GM19035 (cell line): ENCODE measurements at regions not wholly inside any gene's neighbourhood (a gene's known extent, or its start where the extent isn't known, plus 50 kb on each side); places are given as distances from the start of the nearest gene placed in this dataset.
"Not testable (repeated sequence)": the region's sequence is repeated elsewhere in the genome, so short reads cannot be mapped to it uniquely, and the experiment has no call there.

Source experiments
- ATAC-seq: cut with Tn5 transposase; IDR thresholded peaks from one replicate; pipeline ENCODE4 v1.9.1; 2021; ENCODE audit not compliant: unreplicated experiment

DNA sequence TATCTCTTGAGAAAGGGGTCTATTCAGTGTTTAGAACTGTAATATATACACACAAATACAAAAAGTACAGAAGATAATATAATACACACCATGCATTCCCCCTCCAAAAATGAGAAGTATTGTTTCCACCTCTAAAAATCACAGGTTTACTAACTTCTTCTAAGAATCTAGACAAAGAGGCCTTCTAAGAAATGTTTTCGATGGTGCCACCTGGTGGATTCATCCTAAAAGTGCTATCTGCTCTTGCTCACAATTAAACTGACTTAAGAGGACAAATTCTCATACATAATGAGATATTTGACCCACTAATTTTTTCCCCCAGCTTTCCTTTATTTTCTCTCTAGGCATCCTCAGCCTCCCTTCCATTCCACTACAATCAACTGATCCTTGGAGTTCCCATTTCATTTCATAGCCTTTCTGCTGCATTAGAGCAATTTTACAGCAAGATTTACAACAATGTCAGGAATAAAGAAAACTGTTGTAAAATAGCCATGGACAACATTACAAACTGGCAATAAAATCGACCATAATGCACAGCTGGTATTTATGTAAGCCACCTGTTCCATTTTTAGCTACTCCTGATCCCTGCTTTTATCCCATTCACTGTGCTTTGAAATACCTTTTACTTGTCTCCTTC is 124.6 kb downstream of the ARRDC4 start:
- no peak for ATAC-seq

DNA sequence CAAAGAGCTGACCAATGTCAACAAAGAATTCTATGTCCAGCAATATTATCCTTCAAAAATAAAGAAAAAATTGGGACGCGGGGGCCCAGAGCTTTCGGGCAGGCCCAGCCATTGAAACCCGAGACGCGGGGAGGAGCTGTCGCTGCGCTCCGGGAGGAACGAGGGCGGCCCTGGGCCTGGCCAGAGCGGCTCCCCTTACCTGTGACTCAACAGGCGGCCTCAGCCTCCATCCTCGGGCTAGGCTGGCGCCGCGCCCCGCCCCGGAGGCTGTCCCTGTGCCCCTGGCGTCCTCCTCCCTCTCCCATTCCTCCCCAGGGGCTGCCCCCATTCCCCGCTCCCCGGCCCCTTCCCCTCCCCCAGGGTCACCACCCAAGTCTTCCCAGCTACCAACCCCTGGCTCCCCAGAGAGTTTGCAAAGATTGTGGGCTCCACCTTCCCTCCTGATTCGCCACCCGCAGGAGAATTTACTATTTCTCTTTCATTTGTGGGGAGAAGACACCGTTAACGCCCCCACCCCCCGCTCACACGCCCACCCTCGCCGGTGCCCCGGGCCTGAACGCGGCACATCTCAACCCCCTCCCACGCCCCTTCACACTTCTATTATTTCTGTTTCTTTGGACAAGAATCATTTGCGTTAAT is 127.9 kb downstream of the ARRDC4 start:
- ATAC-seq = not testable (repeated sequence)

DNA sequence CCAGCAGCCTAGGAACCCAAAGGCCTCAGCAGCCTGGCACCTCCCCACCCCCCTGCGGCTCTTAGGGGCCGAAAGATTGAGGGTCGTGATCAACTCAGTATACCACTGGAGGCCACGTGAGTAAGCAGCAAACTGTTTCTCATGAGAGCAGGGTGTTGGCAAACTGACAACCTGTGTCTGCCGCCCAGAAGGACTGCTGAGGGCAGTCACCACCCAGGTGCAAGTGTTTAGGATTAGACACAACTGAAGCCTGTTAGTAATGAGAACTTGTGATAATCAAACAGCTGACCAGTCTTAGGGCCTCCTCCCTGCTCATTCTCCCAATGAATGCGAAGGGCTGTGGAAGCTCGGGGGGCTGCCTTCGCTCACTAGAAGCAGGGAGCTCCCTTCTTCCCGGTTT is 128.8 kb downstream of the ARRDC4 start:
- not testable (repeated sequence) for ATAC-seq

DNA sequence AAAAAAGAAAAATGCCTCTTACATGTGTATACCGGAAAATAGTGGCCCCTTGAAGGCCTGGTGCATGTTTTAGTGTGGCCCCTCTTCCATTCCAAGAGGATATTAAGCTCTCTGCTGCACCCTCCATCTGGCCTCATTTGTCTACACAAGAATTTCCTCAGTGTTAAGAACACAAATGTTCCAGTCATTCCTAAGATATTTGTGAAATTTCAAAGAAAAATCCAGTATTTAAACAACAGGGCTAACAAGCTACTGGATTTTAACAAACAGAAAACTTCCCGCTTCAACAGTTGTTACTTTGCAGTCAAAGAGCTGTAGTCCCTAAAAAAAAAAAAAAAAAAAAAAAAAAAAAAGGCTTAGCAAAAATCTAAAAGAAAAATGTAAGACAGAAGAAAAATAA is 137.5 kb downstream of the ARRDC4 start:
- not testable (repeated sequence) for ATAC-seq

DNA sequence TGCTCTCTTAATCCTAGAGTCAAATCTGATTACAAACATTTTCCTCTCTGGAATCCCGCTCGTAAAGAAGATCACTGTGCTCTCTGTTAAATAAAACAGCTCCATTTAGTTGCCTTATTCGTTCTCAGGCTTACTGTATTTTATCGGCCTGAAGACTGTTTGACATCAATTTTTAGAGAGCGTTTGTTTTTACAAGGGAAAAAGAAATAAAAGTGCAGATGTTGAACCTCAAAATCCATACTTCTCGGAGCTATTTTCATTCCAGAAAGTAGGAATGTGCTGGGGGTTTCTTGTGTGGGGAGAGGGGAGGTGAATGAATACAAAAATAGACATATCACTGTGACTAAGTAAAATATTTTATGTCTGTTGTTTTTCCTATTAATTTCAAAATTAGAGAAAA is 140.1 kb downstream of the ARRDC4 start:
- ATAC-seq = not testable (repeated sequence)

DNA sequence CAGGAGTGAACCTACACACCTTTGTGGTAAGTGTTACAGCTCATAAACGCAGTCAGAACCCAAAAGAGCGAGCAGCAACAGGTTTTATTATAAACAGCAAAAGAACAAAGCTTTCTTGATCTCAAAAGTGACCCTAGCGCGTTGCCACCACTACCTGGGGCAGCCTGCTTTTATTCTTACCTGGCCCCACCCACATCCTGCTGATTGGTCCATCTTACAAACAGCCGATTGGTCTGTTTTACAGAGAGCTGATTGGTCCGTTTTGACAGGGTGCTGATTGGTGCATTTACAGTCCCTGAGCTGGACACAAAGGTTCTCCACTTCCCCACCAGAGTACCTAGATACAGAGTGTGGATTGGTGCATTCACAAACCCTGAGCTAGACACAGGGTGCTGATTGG is 143.1 kb downstream of the ARRDC4 start:
- no peak for ATAC-seq

DNA sequence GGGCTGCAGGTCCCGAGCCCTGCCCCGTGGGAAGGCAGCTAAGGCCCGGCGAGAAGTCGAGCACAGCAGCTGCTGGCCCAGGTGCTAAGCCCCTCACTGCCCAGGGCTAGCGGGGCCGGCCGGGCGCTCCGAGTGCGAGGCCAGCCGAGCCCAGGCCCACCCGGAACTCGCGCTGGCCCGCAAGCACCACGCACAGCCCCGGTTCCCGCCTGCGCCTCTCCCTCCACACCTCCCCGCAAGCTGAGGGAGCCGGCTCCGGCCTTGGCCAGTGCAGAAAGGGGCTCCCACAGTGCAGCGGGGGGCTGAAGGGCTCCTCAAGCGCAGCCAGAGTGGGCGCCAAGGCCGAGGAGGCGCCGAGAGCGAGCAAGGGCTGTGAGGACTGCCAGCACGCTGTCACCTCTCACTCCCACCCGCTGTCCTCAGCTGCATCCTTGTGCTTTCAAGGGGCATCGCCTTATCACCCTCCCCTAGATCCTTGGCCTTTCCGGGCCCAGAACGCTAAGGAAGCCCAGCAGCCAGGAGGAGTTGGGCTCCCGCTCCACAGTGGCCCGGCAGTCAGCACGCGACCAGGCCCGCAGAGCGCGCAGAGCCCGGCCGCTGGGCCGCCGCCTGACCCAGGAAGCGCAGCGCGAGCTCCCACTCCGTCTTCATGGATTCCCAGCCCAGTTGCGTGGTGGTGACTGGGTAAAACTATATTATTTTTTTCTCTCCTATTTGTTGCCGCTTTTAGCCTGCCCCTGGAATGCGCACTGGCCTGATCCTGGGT is 144.1 kb downstream of the ARRDC4 start:
- not testable (repeated sequence) for ATAC-seq

DNA sequence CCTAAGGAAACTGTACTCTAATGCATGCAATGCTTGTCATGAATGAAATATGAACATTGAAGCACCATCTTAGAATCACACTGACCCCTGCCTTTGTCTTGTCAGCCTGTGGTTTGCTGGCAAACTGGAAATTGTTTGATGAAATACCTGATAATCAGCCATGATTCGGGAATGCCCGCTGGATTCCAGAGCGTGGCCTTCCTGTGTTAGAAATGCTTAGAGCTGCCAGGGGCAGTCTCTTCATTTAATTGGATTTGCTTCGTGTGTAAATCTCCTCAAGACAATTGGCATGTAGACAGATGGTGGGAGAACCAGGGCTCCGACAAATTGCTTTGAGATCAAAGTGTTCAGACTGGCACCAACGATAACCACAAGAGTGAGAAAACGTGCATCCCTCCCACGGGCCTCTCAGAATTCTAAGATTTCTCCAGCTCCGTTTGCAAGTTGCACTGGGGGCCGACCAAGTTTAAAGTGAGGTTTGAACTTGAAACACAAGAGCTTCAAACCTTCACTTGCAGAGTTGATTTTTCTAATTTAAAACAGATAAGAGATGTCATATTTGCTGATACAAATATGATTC is 146.2 kb downstream of the ARRDC4 start:
- ATAC-seq = not testable (repeated sequence)

DNA sequence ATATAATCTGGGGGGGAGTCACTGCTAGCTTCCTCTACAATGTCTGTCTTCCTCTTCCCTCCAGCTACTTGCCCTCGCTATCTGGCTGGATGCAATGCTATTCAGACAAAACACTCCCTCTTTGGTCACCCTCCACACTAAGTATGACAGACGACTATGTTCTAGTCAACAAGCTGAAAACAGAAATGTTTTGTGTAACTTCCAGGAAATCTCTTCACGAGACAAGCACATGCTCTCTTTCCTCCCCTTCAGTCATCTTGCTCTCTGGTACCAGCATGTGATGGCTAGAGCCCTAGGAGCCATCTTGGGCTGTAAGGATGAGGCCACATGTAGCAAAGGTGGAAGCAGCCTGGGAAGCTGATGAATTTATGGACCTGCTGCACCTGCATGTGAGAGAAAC is 151.3 kb downstream of the ARRDC4 start:
- ATAC-seq = no peak

DNA sequence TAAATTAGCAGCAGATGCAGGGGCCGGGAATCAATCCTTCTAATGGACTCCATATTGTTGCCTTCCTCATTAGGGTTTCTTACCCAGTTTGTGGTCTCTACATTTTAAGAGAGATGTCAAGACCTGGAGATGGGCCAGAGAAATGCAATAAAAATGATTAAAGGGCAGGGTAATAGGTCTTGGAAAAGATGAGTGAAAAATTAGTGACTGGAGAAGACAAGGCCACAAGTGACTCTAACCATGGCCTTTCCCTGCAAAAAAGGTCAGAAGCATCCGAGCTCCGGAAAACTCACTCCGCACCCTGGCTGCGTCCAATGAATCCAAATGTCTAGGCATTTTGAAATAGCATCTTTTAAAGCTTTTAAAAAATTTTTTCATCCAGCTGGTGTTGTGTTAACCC is 152.8 kb downstream of the ARRDC4 start:
- no peak for ATAC-seq

DNA sequence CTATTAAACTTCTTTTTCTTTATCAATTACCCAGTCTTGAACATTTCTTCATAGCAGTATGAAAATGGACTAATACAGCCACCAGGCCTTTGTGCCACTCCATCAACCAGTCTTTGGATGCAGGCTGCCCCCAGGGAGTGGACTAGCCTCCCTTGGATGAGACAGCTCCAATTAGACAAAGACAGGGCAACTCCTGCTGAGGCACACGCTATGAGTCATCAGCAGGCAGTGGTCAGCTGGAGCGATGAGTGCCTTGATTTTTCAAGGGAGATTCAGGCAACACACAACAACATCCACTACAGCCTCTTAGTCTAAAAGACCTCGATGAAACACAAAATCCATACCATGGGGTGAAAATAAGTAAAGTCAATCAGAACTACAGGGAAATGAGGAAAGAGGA is 160.1 kb downstream of the ARRDC4 start:
- ATAC-seq = no peak

DNA sequence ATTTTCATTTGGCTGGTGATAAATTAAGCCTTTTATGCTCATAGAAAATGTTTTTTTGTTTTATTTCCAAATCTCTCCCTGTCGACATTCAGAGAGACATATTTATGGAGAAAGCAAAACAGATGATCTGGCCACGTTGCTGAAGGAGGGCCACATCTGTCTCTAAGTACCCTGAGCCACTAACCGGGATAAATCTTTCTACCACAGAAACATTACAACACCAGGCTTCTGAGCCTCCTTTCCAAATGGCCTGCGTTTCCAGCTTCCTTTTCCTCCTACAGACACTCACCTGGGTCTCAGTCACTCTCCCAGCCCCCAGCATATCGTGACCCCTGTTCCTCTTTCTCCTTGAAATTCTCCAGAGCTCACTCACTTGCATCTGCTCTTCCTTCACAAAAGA is 161.0 kb downstream of the ARRDC4 start:
- ATAC-seq = no peak

DNA sequence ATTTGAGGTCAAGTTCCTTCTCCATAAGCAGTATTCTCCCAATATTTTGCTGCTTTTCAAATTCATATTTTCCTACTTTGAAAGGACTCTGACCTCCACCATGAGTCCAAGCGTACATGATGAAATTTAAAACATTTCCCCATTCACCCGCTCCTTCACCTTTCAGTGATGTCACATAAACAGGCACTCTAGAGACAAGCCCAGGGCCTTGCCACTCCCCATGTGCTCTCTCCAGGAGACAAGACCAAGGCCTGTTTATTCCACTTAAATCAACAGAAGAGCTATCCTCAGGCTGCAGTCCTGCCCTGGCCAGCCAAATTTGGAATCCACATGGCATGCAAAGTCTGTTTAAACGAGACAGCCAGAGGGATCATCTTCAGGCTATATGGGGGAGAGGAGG is 161.5 kb downstream of the ARRDC4 start:
- ATAC-seq = no peak

DNA sequence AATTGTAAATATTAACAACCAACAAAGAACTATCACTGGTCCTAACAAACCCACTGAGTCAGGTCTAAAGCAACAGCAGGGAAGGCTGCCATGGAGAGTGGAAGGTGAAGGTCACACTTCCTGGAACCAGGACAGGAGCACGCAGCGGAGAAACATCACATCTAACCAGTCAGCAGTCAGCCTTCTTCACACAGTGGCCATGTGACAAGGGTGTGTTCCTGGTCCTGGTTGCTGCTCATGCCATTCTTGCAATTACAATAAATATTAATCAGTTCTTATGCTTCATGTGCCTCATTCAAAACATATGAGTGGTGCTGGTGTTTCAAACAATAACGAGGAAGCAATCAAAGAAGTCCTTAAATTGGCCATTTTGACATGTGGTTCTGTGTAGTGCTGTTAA is 162.8 kb downstream of the ARRDC4 start:
- ATAC-seq = no peak

DNA sequence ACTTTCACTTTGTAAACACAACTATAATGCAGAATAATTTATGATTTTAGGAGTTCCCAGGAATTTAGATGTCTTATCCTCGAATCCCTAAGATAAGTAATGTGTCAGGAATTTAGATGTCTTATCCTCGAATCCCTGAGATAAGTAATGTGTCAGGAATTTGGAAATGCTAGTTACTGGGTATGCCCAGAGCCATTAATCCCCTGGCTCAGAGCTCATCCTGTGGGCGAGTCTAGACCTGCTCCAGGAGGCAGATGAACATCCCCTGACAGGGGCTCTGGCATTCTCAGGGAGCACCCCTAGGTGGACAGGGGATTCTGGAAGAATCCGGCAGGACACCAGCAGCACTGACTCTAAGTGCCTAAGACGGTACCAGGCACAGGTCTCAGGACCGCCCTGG is 163.3 kb downstream of the ARRDC4 start:
- no peak for ATAC-seq

DNA sequence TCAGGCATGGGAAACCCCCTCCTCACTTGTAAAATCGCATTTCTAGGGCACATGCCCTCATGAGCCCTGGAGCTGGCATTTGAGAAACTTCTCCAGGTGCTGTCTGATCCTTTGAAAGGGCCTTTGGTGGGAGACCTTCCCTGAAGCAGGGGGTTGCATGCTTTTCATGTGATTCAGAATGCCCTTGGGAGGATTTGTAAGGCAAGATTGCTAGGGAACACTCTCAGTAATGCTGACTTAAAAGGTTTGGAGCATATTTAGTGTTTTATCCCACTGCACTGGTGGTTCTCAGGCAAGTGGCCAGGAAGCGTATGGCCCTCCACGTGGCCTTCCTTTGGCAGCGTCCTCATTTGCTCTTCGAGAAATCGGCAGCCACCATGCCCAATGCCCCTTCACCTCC is 164.1 kb downstream of the ARRDC4 start:
- ATAC-seq = no peak

DNA sequence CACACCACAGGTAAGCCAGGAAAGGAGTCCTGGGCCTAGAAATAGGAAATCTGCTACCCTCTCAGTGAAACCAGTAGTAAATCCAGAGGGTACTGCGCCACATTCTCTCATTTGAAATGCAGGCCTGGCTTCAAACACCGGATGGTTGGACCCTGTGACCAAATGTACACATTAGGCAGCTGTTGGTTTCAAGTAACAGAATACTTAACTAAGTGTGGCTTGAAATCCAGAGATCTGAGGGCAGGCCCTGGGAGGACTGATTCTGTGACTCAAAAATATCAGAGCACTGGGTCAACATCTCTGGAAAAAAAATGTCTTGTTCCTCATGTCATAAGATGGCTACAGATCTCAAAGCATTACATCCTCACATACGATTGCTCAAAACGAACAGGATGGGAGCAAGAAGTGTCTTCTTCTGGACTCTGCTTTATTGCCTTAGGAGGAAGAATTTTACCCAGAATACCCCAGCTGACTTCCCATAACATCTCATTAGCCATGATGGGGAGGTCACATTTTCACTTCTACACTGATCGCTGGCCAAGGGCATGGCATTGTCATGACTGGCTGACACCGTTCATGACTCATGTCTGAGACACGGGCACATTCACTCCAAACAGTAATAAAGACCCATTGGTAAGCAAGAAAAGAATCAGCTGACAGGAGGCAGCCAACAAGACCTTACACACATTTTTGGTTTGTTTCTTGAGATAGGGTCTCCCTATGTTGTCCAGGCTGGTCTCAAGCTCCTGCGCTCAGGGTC is 166.0 kb downstream of the ARRDC4 start:
- ATAC-seq = no peak

DNA sequence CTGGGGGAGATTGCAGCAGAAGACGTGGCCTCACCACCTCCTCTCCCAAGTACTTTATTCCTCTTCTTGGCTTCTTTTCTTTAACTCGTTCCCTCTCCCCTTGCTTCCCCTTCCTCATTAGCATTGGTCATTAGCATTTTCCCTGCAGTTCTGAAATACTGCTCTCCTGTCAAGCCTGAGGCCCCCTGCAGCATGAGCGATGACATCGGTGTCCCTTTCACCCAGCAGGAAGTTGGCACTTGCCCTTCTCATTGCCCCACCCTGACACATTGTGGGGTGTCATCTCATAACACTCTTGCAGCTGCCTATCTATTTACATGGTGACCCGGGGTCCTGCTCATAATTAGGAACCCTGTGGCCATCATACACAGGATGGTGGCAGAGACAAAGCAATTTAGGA is 167.1 kb downstream of the ARRDC4 start:
- no peak for ATAC-seq

DNA sequence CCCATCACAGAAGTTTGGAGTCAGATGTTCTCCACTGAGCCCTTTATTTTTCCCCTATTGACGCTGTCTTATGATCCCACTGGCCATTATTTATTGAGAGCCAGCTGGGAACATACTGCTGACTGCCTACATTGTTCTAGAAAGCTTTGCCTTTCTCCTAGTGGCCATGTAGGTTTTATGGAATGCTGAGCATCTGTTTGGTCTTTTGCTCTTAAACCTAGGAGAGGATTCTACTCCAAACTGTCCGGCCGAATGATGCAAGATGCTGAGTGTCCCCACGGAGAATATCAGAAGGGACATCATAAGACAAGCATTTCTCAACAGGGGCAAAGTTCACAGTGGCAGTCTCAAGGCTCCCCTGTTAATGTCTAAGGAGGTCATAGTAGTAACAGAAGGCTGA is 171.4 kb downstream of the ARRDC4 start:
- no peak for ATAC-seq

DNA sequence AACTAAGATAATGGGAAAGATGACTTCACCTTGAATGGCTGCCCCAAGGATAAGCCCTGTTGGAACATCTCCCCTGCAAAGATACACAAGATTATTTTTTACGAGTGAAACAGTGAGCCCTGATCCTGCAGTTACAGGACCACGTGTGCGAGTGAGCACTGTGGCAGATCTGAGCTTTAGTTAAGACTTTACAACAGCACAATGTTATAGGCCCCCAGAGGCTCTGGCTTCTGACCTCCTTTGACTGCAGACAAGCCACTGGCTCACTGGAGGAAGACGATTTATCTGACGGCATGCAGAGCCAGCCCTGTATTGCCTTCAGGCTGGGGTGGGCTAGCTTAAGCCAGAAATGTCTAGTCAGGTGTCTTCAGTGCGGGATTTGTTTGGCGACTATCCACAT is 174.4 kb downstream of the ARRDC4 start:
- ATAC-seq = no peak

DNA sequence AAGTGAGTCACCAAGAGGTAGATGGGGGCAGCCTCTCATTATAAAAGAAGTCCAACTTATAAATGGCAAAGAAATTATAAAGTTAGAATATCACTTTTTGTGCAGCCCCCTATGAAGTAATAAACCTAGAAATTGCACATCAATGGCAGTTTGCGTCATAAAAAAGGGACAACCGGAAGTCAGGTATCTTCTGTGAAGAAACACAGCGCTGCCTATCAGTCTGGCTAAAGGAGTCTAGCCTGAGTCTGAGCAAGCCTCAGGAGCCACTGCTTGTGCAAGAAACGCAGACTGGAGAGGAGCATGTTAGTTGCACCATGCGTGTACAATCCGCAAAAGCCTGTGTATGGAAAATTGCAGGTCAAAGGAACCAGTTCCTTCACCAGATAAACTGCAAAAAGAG is 178.4 kb downstream of the ARRDC4 start:
- ATAC-seq = no peak
